ENCODE measurements at regions not wholly inside any gene's neighbourhood (a gene's known extent, or its start where the extent isn't known, plus 50 kb on each side); places are given as distances from the start of the nearest gene placed in this dataset.

DNA sequence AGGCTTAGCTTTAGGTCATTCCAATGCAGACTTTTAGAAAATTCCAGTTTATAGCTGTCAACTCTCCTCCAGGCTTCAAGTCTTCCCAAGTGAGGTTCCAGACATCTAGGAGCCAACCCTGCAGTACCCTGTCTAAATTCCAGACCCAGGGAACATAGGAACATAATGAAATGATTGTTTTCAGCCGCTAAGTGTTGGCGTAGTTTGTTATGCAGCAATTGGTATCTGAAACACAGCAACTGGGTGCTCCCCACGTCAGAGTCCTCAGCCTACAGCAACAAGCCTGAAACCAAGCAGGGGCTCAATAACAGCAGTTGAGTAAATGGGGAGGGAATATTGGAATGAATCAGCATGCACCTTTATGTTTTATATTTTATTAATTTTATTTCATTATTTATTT lies 66.8 kb downstream of the BOD1 start:
- no peaks in the 10 kb centered on the region for H3K27me3 ChIP-seq (ENCODE audit: control insufficient read depth, insufficient read depth, low read length, poor library complexity, severe bottlenecking)
- Mint-ChIP-seq H3K4me3 (no peak overlapping the region), H3K27me3 (ENCODE audit: insufficient read depth) (no peaks in the 10 kb centered on the region), H3K4me1 (peaks cover 11% of the 10 kb centered on the region), H3K36me3 (ENCODE audit: low read depth) (no peaks in the 10 kb centered on the region), H3K9me3 (no peaks in the 10 kb centered on the region), H3K27ac (no peak overlapping the region)
- H3K9ac ChIP-seq (ENCODE audit: extremely low read depth, low read length, poor library complexity, severe bottlenecking) = no peak overlapping the region
- no peak overlapping the region for H3K4me3 ChIP-seq (ENCODE audit: low read length)
- H3K9me3 ChIP-seq (ENCODE audit: control insufficient read depth, low read length) = no peaks in the 10 kb centered on the region
- TF ChIP-seq, protein P1, sequence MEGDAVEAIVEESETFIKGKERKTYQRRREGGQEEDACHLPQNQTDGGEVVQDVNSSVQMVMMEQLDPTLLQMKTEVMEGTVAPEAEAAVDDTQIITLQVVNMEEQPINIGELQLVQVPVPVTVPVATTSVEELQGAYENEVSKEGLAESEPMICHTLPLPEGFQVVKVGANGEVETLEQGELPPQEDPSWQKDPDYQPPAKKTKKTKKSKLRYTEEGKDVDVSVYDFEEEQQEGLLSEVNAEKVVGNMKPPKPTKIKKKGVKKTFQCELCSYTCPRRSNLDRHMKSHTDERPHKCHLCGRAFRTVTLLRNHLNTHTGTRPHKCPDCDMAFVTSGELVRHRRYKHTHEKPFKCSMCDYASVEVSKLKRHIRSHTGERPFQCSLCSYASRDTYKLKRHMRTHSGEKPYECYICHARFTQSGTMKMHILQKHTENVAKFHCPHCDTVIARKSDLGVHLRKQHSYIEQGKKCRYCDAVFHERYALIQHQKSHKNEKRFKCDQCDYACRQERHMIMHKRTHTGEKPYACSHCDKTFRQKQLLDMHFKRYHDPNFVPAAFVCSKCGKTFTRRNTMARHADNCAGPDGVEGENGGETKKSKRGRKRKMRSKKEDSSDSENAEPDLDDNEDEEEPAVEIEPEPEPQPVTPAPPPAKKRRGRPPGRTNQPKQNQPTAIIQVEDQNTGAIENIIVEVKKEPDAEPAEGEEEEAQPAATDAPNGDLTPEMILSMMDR (conservative IDR thresholded peaks at IDR 0.05) = no peak
- no peak overlapping the region for H3K27ac ChIP-seq (ENCODE audit: low read depth, low read length)
- 93 to 99% methylated on average over 2 to 3 of the region's 3 CpGs for WGBS, 2 experiments (ENCODE audit: insufficient coverage in 1 of 2, insufficient read length in 1 of 2)
- H3K36me3 ChIP-seq (ENCODE audit: control insufficient read depth, insufficient read depth, low read length) = no peaks in the 10 kb centered on the region
- no peak for DNase-seq
- no peaks in the 10 kb centered on the region for H3K4me1 ChIP-seq (ENCODE audit: control insufficient read depth, insufficient read depth, low read length)

DNA sequence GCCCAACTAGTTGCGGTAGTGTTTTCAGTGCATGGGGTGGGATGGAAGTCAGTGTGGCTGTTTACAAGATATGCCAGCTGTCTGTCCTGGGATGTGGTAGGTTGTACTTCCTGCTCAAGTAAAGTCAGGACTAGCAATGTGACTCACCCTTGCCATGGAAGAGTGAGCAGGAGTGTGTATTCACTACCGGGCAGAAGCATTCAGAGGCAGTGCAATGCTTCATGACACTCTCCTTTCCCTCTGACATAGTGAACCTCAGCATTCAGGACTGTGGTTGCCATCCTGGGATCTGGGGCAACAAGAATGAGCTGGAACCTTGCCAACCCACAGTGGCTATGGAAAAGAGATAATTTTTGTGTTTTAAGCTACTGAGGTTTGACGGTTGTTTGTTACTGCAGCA lies 68.9 kb downstream of the BOD1 start:
- DNase-seq = no peak
- TF ChIP-seq, protein P1 (conservative IDR thresholded peaks at IDR 0.05) = no peak
- no peaks in the 10 kb centered on the region for H3K27me3 Mint-ChIP-seq (ENCODE audit: insufficient read depth)
- Histone ChIP-seq H3K4me3 (ENCODE audit: low read length) (no peak overlapping the region), H3K27ac (ENCODE audit: low read depth, low read length) (no peak overlapping the region), H3K27me3 (ENCODE audit: control insufficient read depth, insufficient read depth, low read length, poor library complexity, severe bottlenecking) (no peaks in the 10 kb centered on the region), H3K9me3 (ENCODE audit: control insufficient read depth, low read length) (no peaks in the 10 kb centered on the region), H3K9ac (ENCODE audit: extremely low read depth, low read length, poor library complexity, severe bottlenecking) (no peak overlapping the region), H3K36me3 (ENCODE audit: control insufficient read depth, insufficient read depth, low read length) (no peaks in the 10 kb centered on the region), H3K4me1 (ENCODE audit: control insufficient read depth, insufficient read depth, low read length) (no peaks in the 10 kb centered on the region)
- no peak overlapping the region for H3K27ac Mint-ChIP-seq
- H3K4me3 Mint-ChIP-seq = no peak overlapping the region
- WGBS, 2 experiments (ENCODE audit: insufficient coverage in 1 of 2, insufficient read length in 1 of 2) = 96 to 100% methylated on average over 2 to 3 of the region's 3 CpGs
- no peaks in the 10 kb centered on the region for H3K4me1 Mint-ChIP-seq
- H3K36me3 Mint-ChIP-seq (ENCODE audit: low read depth) = no peaks in the 10 kb centered on the region
- no peaks in the 10 kb centered on the region for H3K9me3 Mint-ChIP-seq

DNA sequence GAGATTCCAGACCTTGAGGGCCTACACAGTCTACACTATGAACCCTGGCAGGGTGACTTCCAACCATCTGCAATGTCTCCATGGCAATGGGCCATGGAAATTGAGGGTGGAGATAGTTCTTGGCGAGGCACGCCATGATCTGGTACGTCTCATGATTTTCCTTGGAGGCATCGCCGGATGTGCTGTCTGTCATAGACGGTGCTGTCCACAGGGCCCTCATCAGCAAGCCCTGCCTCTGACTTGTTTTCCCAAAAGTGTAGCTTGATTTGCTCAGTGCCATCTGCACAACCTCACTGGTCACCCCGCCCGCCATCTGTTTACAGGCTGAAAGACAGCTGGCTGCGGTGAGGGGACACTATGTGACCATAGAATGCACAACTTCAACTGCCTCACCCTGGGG lies 73.5 kb downstream of the BOD1 start:
- TF ChIP-seq, protein P1 (conservative IDR thresholded peaks at IDR 0.05) = no peak
- Mint-ChIP-seq H3K27ac (no peak overlapping the region), H3K36me3 (ENCODE audit: low read depth) (no peaks in the 10 kb centered on the region), H3K4me1 (no peaks in the 10 kb centered on the region), H3K27me3 (ENCODE audit: insufficient read depth) (peaks cover 4% of the 10 kb centered on the region), H3K9me3 (no peaks in the 10 kb centered on the region), H3K4me3 (no peak overlapping the region)
- H3K9me3 ChIP-seq (ENCODE audit: control insufficient read depth, low read length) = no peaks in the 10 kb centered on the region
- H3K4me3 ChIP-seq (ENCODE audit: low read length) = no peak overlapping the region
- 95 to 96% methylated on average over 6 to 9 of the region's 9 CpGs for WGBS, 2 experiments (ENCODE audit: insufficient coverage in 1 of 2, insufficient read length in 1 of 2)
- no peak overlapping the region for H3K27ac ChIP-seq (ENCODE audit: low read depth, low read length)
- H3K4me1 ChIP-seq (ENCODE audit: control insufficient read depth, insufficient read depth, low read length) = no peaks in the 10 kb centered on the region
- no peak overlapping the region for H3K9ac ChIP-seq (ENCODE audit: extremely low read depth, low read length, poor library complexity, severe bottlenecking)
- H3K36me3 ChIP-seq (ENCODE audit: control insufficient read depth, insufficient read depth, low read length) = no peaks in the 10 kb centered on the region
- DNase-seq = no peak
- no peaks in the 10 kb centered on the region for H3K27me3 ChIP-seq (ENCODE audit: control insufficient read depth, insufficient read depth, low read length, poor library complexity, severe bottlenecking)
